H9 (cell line): ENCODE measurements at regions not wholly inside any gene's neighbourhood (a gene's known extent, or its start where the extent isn't known, plus 50 kb on each side); places are given as distances from the start of the nearest gene placed in this dataset.

Experiments used
- DNase-seq: peaks from one replicate; pipeline ENCODE4 v3.0.0-alpha.2; 2017
- H2AFZ ChIP-seq: one replicate; pipeline ENCODE4 v1.6.1; 2013; ENCODE audit warnings: mild to moderate bottlenecking, low read length, control low read depth, moderate library complexity
- H2AK5ac ChIP-seq: 2 replicates; pipeline ENCODE4 v1.6.1; 2013; ENCODE audit warnings: low read length, control low read depth, mixed read lengths; ENCODE audit not compliant: insufficient read length
- H2BK120ac ChIP-seq: one replicate; pipeline ENCODE4 v1.6.1; 2013; ENCODE audit warnings: low read depth, mild to moderate bottlenecking, low read length, control low read depth, inconsistent platforms; ENCODE audit not compliant: poor library complexity, severe bottlenecking
- H2BK12ac ChIP-seq: 2 replicates; pipeline ENCODE4 v1.6.1; 2013; ENCODE audit warnings: low read length, control low read depth, mixed read lengths, low read depth; ENCODE audit not compliant: insufficient read length
- H2BK15ac ChIP-seq: 2 replicates; pipeline ENCODE4 v1.6.1; 2013; ENCODE audit warnings: low read depth, low read length, control low read depth
- H2BK20ac ChIP-seq: one replicate; pipeline ENCODE4 v1.6.1; 2013; ENCODE audit warnings: low read depth, mild to moderate bottlenecking, low read length, control low read depth, inconsistent platforms; ENCODE audit not compliant: poor library complexity, severe bottlenecking
- H2BK5ac ChIP-seq: 2 replicates; pipeline ENCODE4 v1.6.1; 2013; ENCODE audit warnings: low read length, control low read depth, mixed read lengths; ENCODE audit not compliant: insufficient read length
- H3K14ac ChIP-seq: 2 replicates; pipeline ENCODE4 v1.6.1; 2013; ENCODE audit warnings: low read length, control low read depth; ENCODE audit not compliant: insufficient read depth
- H3K18ac ChIP-seq: 2 replicates; pipeline ENCODE4 v1.6.1; 2013; ENCODE audit warnings: low read depth, mild to moderate bottlenecking, mixed read lengths, low read length, control low read depth; ENCODE audit not compliant: insufficient read length
- H3K23ac ChIP-seq: 2 replicates; pipeline ENCODE4 v1.6.1; 2013; ENCODE audit warnings: low read length, control low read depth, mixed read lengths, low read depth; ENCODE audit not compliant: insufficient read length
- H3K23me2 ChIP-seq: 2 replicates; pipeline ENCODE4 v1.6.1; 2013; ENCODE audit warnings: low read depth, mild to moderate bottlenecking, mixed read lengths, low read length, control low read depth; ENCODE audit not compliant: insufficient read length, poor library complexity, severe bottlenecking
- H3K27ac ChIP-seq: 2 replicates; pipeline ENCODE4 v1.5.1; 2013; ENCODE audit warnings: low read length, control low read depth, mixed read lengths, low read depth; ENCODE audit not compliant: insufficient read length
- H3K27me3 ChIP-seq: 2 replicates; pipeline ENCODE4 v1.6.1; 2013; ENCODE audit warnings: low read length, control low read depth, inconsistent platforms; ENCODE audit not compliant: insufficient read depth
- H3K4ac ChIP-seq: 2 replicates; pipeline ENCODE4 v1.6.1; 2013; ENCODE audit warnings: low read depth, mild to moderate bottlenecking, control low read depth, inconsistent platforms, low read length, moderate library complexity
- H3K4me1 ChIP-seq: 2 replicates; pipeline ENCODE4 v1.6.1; 2013; ENCODE audit warnings: low read length, control low read depth, inconsistent platforms; ENCODE audit not compliant: insufficient read depth
- H3K4me2 ChIP-seq: 2 replicates; pipeline ENCODE4 v1.6.1; 2013; ENCODE audit warnings: low read length, control low read depth, mixed read lengths; ENCODE audit not compliant: insufficient read length, insufficient read depth
- H3K56ac ChIP-seq: 2 replicates; pipeline ENCODE4 v1.6.1; 2013; ENCODE audit warnings: low read depth, mild to moderate bottlenecking, mixed read lengths, low read length, control low read depth; ENCODE audit not compliant: insufficient read length
- H3K79me1 ChIP-seq: 2 replicates; pipeline ENCODE4 v1.6.1; 2013; ENCODE audit warnings: low read depth, mild to moderate bottlenecking, moderate library complexity, low read length, control low read depth, inconsistent platforms; ENCODE audit not compliant: insufficient read depth, poor library complexity, severe bottlenecking
- H3K79me2 ChIP-seq: 2 replicates; pipeline ENCODE4 v1.6.1; 2013; ENCODE audit warnings: low read length, control low read depth, inconsistent platforms; ENCODE audit not compliant: insufficient read depth
- H3K9ac ChIP-seq: 2 replicates; pipeline ENCODE4 v1.6.1; 2013; ENCODE audit warnings: low read length, control low read depth, mixed read lengths; ENCODE audit not compliant: insufficient read length; ENCODE audit errors: extremely low read depth
- H3K9me3 ChIP-seq: one replicate; pipeline ENCODE4 v1.6.1; 2013; ENCODE audit warnings: low read depth, low read length, inconsistent platforms; ENCODE audit not compliant: control insufficient read depth
- H3T11ph ChIP-seq: one replicate; pipeline ENCODE4 v1.6.1; 2013; ENCODE audit warnings: mild to moderate bottlenecking, low read length, control low read depth, inconsistent platforms
- H4K20me1 ChIP-seq: one replicate; pipeline ENCODE4 v1.6.1; 2013; ENCODE audit not compliant: control insufficient read depth, insufficient read length, insufficient read depth
- H4K5ac ChIP-seq: 2 replicates; pipeline ENCODE4 v1.6.1; 2013; ENCODE audit warnings: low read depth, mild to moderate bottlenecking, mixed read lengths, low read length, control low read depth; ENCODE audit not compliant: insufficient read length
- H4K8ac ChIP-seq: replicated peaks from 2 replicates; pipeline ENCODE4 v1.6.1; 2013; ENCODE audit warnings: low read length, control low read depth, mixed read lengths, low read depth; ENCODE audit not compliant: insufficient read length
- H4K91ac ChIP-seq: 2 replicates; pipeline ENCODE4 v1.6.1; 2013; ENCODE audit warnings: low read depth, mild to moderate bottlenecking, moderate library complexity, mixed read lengths, low read length, control low read depth; ENCODE audit not compliant: insufficient read length
- H3K27ac Mint-ChIP-seq, 3 experiments: 2 replicates in 2 of 3; 3 replicates in 1 of 3; pipeline ENCODE4 v1.8.0; 2020 to 2021; ENCODE audit warnings: mixed read lengths in 3 of 3, mild to moderate bottlenecking in 1 of 3, moderate library complexity in 1 of 3
- H3K27me3 Mint-ChIP-seq: 2 replicates; pipeline ENCODE4 v1.8.0; 2021; ENCODE audit warnings: low read depth, mild to moderate bottlenecking, moderate library complexity, mixed read lengths
- H3K36me3 Mint-ChIP-seq, 3 experiments: 2 replicates in 2 of 3; 3 replicates in 1 of 3; pipeline ENCODE4 v1.8.0; 2020 to 2021; ENCODE audit warnings: low read depth in 3 of 3, mixed read lengths in 3 of 3; ENCODE audit not compliant: insufficient read depth in 1 of 3
- H3K4me1 Mint-ChIP-seq, 2 experiments: 2 replicates each; pipeline ENCODE4 v1.8.0; 2020; ENCODE audit warnings: mixed read lengths in 2 of 2
- H3K4me3 Mint-ChIP-seq, 2 experiments: 2 replicates in 1 of 2; 3 replicates in 1 of 2; pipeline ENCODE4 v1.8.0; 2020 to 2021; ENCODE audit warnings: mild to moderate bottlenecking in 2 of 2, mixed read lengths in 2 of 2, moderate library complexity in 1 of 2
- H3K9me3 Mint-ChIP-seq, 2 experiments: 2 replicates in 1 of 2; 3 replicates in 1 of 2; pipeline ENCODE4 v1.8.0; 2020; ENCODE audit warnings: mild to moderate bottlenecking in 2 of 2, mixed read lengths in 2 of 2, moderate library complexity in 1 of 2
- WGBS: extraction: QIAGEN DNeasy Blood & Tissue Kit; methylation state at CpG from one replicate; pipeline ENCODE4 v1.1.7; 2013; ENCODE audit warnings: missing lambda C conversion rate, low lambda C conversion rate, mixed read lengths; ENCODE audit not compliant: insufficient read length; ENCODE audit errors: extremely low coverage; 5-methylcytosine and 5-hydroxymethylcytosine counted together
- TF ChIP-seq, protein P1 (sequence below): fragments of 200-600 bp; sonication (generic); conservative IDR thresholded peaks from 3 replicates; pipeline ENCODE4 v1.8.0; 2021; ENCODE audit warnings: antibody characterized with exemption, mild to moderate bottlenecking

- Histone ChIP-seq H3K4ac (no peak overlapping the region), H3K14ac (no peak overlapping the region), H2AFZ (no peak overlapping the region), H4K91ac (no peak overlapping the region), H3K9me3 (no peaks in the 10 kb centered on the region), H4K20me1 (no peaks in the 10 kb centered on the region), H2AK5ac (no peak overlapping the region), H3K23ac (no peak overlapping the region), H2BK15ac (no peak overlapping the region), H2BK5ac (no peak overlapping the region), H3K18ac (no peak overlapping the region), H3K27ac (no peak overlapping the region), H3T11ph (no peak overlapping the region), H2BK12ac (no peak overlapping the region), H2BK20ac (no peak overlapping the region), H4K8ac (no peak overlapping the region), H3K27me3 (no peaks in the 10 kb centered on the region), H3K56ac (no peak overlapping the region), H4K5ac (no peak overlapping the region), H2BK120ac (no peak overlapping the region), H3K9ac (no peak overlapping the region), H3K23me2 (no peaks in the 10 kb centered on the region), H3K79me1 (no peaks in the 10 kb centered on the region), H3K4me2 (no peak overlapping the region), H3K79me2 (no peaks in the 10 kb centered on the region), H3K4me1 (no peaks in the 10 kb centered on the region)
- DNase-seq = no peak
- Mint-ChIP-seq H3K9me3 (no peaks in the 10 kb centered on the region; a peak in 1 of 5 replicates), H3K36me3 (no peaks in the 10 kb centered on the region), H3K4me3 (no peak overlapping the region), H3K4me1 (peaks cover 14 to 27% of the 10 kb centered on the region in 2 experiments), H3K27me3 (no peaks in the 10 kb centered on the region), H3K27ac (no peak overlapping the region)
- TF ChIP-seq, protein P1, sequence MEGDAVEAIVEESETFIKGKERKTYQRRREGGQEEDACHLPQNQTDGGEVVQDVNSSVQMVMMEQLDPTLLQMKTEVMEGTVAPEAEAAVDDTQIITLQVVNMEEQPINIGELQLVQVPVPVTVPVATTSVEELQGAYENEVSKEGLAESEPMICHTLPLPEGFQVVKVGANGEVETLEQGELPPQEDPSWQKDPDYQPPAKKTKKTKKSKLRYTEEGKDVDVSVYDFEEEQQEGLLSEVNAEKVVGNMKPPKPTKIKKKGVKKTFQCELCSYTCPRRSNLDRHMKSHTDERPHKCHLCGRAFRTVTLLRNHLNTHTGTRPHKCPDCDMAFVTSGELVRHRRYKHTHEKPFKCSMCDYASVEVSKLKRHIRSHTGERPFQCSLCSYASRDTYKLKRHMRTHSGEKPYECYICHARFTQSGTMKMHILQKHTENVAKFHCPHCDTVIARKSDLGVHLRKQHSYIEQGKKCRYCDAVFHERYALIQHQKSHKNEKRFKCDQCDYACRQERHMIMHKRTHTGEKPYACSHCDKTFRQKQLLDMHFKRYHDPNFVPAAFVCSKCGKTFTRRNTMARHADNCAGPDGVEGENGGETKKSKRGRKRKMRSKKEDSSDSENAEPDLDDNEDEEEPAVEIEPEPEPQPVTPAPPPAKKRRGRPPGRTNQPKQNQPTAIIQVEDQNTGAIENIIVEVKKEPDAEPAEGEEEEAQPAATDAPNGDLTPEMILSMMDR = no peak
- WGBS = no CpG with 5 or more reads among the region's 3 CpGs
Measured at GRCh38 chr4:110788302-110788701, 165.4 kb upstream of the PITX2 start.
